ENCODE measurements at regions not wholly inside any gene's neighbourhood (a gene's known extent, or its start where the extent isn't known, plus 50 kb on each side); places are given as distances from the start of the nearest gene placed in this dataset.
A peak's percentile ranks its signal among the peaks of the same experiment; 100 is the strongest.
"Not testable (repeated sequence)": the region's sequence is repeated elsewhere in the genome, so short reads cannot be mapped to it uniquely, and the experiment has no call there.

DNA sequence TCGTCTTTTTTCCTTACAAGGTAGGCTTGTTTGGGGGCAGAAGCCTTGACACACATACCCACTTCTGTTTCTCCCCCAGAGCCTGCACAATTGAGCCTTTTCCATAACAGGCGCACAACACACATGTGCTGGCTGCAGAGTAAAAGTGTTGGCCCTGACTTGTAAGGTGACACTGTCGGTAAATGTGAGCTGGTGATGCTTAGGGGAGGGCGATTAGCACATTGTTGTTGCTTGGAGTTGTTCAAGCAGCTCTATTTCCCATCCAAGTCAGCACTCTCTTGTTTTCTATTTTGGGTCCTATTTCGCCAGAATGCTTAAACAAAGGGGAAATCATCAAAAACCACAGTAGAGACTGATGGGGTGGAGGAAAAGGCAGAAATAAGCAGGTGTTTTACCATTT, 51.9 kb upstream of the PTPRJ start:
- Histone ChIP-seq H3K4me3 (no peak overlapping the region), H3K27ac (peak overlapping the region in 1 of 21 experiments; percentile 10)

DNA sequence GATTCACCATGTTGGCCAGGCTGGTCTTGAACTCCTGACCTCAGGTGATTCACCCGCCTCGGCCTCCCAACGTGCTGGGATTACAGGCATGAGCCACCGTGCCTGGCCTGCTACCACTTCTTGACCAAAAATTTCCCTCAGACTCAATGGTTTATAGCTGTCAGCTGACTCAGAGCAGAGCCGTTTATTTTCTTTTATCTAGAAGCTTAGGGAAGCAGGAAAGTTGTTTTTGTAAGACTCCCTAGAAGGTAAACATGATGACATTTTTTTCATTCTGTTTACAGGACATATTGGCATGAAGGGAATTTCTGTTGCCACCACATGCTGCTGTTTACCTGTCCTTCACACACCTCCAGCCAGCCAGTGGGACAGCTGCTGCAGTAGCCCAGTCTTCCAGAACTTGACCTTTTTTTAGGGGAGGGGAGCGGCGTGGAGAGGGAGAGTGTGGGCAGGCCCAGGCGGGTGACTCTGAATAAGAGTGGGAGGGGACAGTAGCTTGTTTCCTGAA, 56.1 kb upstream of the PTPRJ start:
- Histone ChIP-seq H3K27ac (peak overlapping the region in 4 of 21 experiments; percentile 5 to 29 (median 15)), H3K4me3 (no peak overlapping the region)

DNA sequence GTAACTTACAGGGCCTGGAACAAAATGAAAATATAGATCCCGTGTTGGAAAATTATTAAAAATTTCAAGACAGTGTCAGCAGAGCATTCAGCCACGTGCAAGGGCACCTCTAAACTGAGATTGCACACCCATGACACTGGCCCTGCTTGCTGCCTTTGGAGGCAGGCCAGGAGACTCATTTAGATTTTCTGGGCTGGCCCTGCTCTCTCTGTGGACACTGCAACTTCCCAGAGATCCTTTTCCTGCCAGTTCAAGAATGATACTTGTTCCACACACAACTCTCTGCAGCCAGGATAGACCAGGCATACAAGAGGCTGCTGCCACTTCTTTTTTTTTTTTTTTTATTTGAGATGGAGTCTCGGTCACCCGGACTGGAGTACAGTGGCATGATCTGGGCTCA, 56.7 kb upstream of the PTPRJ start:
- H3K27ac ChIP-seq = peak overlapping the region in 1 of 21 experiments; percentile 24
- H3K4me3 ChIP-seq = no peak overlapping the region

DNA sequence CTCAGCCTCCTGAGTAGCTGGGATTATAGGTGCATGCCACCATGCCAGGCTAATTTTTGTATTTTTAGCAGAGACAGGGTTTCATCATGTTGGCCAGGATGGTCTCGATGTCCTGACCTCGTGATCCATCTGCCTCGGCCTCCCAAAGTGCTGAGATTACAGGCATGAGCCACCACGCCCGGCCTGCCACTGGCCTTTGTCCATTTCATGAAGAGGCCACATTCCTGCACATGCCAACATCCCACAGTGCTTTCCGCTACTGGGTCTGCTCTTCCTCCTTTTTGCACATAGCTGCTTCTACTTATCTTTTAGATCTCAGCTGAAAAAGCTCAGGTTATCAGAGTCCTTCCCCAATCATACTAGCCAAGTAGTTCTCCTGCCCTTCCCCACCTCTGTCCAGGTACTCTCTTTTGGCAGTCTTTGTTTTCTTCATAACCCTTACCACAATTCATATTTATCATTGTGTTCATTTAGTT, 59.2 kb upstream of the PTPRJ start:
- peak overlapping the region in 1 of 21 experiments; percentile 52 for H3K27ac ChIP-seq

DNA sequence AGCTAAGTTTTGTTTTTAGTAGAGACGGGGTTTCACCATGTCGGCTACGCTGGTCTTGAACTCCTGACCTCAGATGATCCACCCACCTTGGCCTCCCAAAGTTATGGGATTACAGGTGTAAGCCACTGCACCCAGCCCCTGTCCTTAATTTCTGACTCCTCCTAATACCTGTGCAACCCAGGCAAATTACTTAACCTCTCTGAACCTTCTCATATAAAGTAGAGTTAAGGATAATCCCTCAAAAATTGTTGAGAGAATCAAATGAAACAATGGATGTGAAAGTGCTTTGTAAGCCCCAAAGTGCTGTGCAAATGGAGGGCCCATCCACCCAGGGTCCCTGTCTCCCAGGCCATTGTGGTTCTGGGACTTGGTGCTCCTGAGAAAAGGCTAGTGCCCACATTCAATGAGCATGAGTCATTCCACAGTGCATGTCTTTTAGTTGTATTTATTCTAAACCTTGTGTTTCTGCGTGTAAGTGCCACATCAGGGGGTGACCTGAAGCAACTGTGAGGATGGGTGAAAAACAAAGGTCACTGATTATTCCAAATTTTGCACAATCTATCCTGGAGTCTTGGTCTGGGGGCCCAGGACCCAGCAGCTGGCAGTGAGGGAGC, 61.4 kb upstream of the PTPRJ start:
- Histone ChIP-seq H3K4me3 (no peak overlapping the region), H3K27ac (peak overlapping the region in 8 of 21 experiments; percentile 5 to 68 (median 39))

More for the DNA sequence above, 59.2 kb upstream of the PTPRJ start:
- not testable (repeated sequence) for H3K4me3 ChIP-seq

DNA sequence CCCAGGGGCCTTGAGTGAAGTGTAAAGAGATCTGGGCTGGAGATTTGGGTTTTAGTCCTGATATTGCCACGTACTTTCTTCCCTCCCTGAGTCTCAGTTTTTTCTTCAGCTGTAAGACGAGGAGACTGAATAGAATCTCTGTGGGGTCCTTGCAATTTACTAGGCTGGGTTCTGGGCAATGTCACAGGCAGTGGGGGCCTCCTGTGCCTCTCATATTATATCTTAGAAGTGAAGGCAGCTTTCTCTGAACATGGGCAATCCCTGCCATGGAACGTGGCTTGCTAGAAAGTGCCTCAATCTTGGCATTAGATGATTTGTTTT, 62.0 kb upstream of the PTPRJ start:
- peak overlapping the region in 13 of 21 experiments; percentile 5 to 70 (median 38) for H3K27ac ChIP-seq
- H3K4me3 ChIP-seq = peak overlapping the region in 1 of 7 experiments; percentile 1

DNA sequence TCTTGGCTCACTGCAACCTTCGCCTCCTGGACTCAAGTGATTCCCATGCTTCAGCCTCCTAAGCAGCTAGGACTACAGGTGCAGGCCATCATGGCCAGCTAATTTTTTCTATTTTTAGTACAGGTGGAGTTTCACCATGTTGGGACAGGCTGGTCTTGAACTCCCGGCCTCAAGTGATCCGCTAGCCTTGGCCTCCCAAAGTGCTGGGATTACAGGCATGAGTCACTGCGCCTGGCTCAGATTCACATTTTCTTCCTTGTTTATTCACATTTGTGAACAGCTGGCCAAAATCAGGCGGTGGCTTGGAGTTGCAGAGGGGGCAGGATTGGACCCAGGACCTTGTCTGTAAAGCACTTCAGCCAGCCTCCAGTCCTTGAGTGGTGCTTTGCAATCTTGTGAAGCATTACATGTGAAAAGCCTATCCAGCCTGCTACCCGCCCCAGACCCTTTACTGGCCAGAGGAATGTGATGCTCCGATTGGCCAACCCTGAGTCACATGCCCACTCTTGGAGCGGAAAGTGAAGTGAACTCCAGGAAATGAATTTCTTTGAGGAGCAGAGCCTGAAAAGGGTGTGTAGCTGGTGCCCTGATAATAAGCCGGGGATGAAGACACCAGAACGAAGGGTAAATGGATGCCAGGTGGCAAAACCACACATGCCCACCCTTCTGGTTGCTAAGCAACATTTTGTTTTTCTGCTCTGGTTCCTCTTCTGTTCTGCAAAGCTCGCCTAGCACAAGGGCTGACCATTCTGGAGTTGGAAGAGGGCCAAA, 62.6 kb upstream of the PTPRJ start:
- peak overlapping the region in 13 of 21 experiments; percentile 1 to 70 (median 45) for H3K27ac ChIP-seq
- peak overlapping the region in 1 of 7 experiments; percentile 1 for H3K4me3 ChIP-seq

DNA sequence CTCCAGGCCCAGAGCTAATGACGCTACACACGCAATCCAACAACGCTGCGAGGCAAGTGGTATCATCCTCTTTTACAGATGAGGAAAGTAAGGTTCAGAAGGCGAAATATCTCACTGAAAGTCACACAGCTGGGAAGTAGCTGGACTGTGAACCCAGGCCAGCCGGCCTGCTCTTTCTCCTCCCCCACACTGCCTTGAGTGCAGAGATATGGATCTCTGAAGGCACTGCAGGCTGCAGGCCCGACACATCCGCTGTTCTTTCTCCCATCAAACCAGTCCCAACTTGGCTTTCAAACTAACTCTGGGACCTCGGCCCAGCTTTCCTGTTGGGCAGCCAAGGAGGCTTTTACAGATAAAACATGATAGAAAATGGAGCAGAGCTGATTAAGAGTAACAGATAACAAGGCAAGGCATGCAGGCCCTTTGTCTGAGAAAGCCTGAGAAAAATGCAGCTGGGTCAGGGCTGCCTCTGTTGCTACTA, 64.0 kb upstream of the PTPRJ start:
- no peak overlapping the region for H3K4me3 ChIP-seq
- peak overlapping the region in 7 of 21 experiments; percentile 4 to 62 (median 26) for H3K27ac ChIP-seq

DNA sequence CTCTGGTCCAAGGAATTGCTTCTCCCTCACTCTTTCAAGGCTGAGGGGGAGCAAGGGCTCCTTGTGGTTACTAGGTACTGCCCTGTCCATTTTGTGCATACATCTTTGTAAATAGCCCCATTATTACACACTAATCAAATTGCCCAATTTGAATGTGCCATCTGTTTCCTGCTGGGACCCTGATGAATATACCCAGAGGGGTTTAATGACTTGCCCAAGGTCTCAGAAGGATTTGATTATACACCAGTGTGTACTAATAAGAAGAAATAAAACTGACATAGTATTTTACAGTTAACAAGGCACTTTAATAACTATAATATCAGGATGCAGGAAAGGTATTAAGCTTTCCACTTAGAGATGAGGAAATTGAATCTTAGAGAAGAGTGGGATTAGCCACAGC, 64.6 kb upstream of the PTPRJ start:
- Histone ChIP-seq H3K27ac (peak overlapping the region in 9 of 21 experiments; percentile 3 to 58 (median 25)), H3K4me3 (no peak overlapping the region)

DNA sequence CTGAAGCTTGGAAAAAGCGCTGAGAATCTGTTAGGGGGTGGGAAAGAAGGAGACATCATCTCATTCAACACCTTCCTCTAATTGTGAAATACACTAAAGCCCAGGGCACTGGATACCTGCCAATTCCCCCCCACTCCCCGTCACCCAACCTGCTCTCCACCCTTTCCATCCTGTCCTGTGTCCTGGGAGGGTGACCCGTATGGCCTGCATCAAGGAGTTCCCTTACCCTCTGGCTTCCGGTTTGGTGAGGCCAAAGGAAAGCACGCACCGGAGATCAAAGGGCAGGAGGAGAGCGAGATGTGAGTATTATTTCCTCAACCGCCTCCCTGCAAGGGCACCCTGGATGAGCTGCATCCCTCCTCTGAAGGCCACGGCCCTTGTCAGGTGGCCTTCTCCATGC, 65.0 kb upstream of the PTPRJ start:
- Histone ChIP-seq H3K4me3 (no peak overlapping the region), H3K27ac (peak overlapping the region in 7 of 21 experiments; percentile 3 to 33 (median 18))

DNA sequence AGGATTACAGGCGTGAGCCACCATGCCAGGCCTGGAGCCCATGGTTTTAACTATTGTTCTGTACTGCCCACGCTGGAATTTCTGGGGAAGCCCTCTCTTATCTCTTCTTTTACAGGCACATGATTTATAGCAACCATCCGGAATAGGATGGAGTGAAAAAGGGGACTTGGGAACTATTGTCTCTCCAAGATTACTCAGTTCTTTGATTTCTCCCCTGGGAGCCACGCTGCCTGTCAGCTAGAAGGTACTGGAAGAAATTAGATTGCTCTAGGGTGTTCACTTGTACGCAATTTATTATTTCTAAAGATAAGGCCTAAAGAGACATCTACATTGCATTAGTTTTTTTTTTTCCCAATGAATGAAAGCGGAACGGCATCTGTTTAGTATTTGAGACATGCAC, 65.6 kb upstream of the PTPRJ start:
- H3K4me3 ChIP-seq = no peak overlapping the region
- peak overlapping the region in 2 of 21 experiments; percentile 18 to 33 for H3K27ac ChIP-seq

DNA sequence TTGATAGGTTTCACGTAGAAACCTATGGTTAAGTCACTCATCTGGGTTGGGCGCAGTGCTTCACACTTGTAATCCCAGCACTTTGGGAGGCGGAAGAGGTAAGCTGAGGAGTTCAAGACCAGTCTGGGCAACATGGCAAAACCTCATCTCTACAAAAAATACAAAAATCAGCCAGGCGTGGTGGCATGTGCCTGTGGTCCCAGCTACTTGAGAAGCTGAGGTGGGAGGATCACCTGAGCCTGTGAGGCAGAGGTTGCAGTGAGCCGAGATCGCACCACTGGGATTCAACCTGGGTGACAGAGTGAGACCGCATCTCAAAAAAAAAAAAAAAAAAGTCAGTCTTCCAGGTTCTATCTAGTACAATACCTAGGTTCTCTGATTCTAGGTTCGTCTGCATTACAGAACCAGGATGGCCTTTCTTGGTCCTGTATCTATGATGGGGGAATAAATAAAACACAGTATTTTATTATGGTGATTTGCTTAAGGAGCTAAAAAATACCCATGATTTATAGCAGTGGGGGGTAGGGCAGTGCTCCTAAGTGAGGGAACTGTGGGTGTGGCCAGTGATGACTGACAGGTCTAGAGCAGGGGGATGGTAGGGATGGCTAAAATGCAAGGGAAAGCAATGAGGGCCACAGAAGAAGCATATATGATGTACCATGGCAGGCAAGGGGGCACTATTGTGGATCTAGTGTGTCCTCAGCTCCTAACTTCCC, 65.5 kb upstream of the NUP160 start:
- H3K4me3 ChIP-seq = no peak overlapping the region
- no peak overlapping the region for H3K27ac ChIP-seq

DNA sequence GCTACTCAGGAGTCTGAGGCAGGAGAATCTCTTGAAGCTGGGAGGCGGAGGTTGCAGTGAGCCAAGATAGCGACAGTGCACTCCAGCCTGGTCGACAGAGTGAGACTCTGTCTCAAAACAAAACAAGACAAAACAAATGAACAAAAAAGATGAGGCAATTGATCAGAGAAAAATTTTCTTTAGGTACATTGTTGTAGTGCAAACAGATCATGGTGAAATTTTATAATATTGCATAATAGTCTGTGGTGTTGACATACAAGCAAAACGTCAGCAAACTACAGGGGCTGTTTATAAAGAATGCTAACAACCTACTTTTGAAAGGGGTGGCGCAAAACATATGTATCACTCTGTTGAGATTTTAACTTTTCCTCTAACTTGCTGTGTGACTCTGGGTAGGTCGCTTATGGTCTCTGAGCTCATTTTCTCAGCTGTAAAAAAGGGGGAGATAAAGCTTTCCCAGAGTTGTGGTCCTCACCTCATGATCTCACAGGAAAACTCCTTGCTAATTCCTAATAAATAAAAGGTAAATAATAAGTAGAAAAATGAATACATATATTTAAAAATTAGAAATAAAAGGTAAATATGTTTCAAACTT, 64.8 kb upstream of the NUP160 start:
- Histone ChIP-seq H3K27ac (no peak overlapping the region), H3K4me3 (no peak overlapping the region)

DNA sequence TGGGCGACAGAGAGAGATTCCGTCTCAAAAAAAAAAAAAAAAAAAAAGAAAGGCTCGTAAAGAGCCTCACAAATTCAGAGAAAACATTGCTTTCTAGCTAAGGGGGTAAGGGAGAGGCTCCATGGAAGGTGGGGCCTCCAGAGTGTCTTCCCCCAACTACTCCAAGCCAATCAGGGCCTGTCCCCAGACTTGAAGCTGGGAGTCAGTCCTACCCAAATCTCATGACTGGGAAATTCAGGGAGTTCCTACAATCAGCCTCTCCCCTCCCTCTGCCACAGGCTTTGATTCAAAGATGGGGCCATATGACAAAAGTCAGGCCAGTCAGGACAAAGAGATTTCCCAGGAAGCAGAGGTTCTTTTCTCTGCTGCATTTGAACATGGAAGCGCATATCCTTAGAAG, 63.0 kb upstream of the NUP160 start:
- no peak overlapping the region for H3K4me3 ChIP-seq
- H3K27ac ChIP-seq = no peak overlapping the region

DNA sequence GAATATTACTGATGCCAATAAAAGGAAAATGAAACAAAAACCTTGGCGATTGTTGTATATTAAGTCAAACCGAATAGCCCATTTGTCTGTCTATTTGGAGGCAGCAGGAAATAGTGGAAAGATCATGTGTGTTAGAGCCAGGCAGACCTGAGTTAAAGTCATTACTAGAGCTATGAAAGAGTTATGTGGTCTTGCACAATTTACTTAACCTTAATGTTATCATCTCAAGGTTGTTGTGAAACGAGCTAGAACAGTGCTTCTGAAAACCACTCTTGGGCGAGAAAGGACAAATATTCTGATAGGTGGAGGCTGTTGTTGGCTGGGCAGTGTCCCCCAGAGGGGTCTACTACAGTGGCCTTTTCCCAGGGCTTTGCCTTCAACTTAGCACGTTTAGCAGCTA, 60.0 kb upstream of the NUP160 start:
- peak overlapping the region in 1 of 21 experiments; percentile 30 for H3K27ac ChIP-seq
- no peak overlapping the region for H3K4me3 ChIP-seq

DNA sequence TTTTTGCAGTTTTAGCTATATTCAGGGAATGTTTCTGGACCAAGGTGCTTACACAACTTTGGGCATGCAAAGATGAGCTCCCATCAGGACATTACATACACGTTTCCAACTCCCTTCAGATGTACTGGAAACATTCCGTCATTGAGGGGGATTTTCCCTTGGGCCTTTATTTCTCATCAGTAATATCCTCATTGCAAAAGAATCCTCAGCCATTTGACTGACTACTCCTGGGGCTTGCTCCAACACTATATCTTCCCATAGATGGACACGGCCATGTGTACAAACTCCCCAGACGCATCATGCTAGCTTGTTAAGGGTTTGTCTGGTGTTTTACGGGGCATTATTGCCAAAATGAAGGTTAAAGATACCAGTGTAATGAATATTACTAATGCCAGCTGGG, 59.3 kb upstream of the NUP160 start:
- H3K4me3 ChIP-seq = no peak overlapping the region
- peak overlapping the region in 2 of 21 experiments; percentile 21 to 26 for H3K27ac ChIP-seq

DNA sequence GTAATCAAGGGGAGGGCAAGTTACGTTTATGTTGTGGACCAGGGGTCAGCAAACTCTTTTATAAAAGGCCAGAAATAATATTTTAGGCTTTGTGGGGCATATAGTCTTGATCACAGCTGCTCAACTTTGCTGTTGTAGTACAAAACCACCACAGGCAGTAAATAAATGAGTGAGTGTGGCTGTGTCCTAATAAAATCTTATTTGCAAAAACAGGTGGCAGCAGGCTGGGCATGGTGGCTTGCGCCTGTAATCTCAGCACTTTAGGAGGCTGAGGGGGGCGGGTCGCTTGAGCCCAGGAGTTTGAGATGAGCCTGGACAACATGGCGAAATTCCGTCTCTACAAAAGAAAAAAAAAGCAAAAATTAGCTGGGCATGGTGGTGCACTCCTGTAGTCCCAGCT, 57.9 kb upstream of the NUP160 start:
- H3K4me3 ChIP-seq = no peak overlapping the region
- peak overlapping the region in 1 of 21 experiments; percentile 21 for H3K27ac ChIP-seq

DNA sequence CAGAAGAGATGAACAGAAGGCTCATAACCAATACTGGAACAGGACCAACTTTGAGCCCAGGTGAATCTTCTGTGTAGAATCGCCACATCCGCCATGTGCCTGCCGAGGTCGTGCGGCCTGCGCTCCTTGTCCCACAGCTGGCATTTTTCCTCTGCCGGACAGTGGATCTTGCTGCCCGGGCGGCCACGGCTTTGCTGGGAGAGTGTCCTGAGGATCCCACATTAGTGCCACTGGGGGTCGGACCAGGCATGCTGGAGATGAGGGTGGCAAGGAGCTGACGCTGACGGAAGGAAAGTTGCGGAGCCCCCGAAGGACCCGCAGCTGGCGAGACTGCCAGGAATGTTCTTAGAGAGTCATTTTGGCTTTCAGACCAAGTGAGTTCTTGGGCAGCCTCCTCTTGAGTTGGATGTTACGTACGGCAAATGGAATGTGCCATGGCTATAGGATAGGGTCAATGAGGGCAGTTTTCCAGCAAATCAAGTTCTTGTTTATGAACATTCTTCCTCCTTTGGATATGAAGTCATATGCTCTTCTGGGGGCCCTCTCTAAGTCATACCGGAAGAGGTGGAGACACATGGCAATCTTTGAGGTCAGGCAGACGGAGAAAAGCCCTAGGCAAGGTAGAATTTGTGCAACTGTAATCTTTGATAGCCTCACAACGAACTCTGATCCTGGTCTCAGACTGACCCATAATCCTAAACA, 57.4 kb upstream of the NUP160 start:
- Histone ChIP-seq H3K4me3 (no peak overlapping the region), H3K27ac (peak overlapping the region in 1 of 21 experiments; percentile 21)

DNA sequence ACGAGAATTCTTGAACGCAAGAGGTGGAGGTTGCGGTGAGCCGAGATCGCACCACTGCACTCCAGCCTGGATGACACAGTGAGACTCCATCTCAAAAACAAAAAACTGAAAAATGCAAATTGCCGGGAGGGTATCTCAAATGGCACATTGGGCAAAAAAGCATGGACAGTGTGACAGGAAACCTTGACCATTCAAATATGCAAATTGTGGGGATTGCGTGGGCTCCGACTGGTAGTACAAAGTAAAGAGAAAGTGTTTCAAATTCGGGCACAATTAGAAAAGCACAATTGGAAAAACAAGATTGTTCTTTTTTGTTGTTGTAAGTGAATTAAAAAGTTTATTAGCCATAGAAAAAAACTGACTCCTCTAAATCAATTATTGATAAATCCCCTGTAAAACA, 56.7 kb upstream of the NUP160 start:
- Histone ChIP-seq H3K27ac (no peak overlapping the region), H3K4me3 (no peak overlapping the region)

All from skin epidermis (tissue), 12 donors.